ENCODE measurements at regions not wholly inside any gene's neighbourhood (a gene's known extent, or its start where the extent isn't known, plus 50 kb on each side); places are given as distances from the start of the nearest gene placed in this dataset.
A peak's percentile ranks its signal among the peaks of the same experiment; 100 is the strongest.

- DNase-seq = no peak
Observed at GRCh38 chr7:47690902-47691558, 109.1 kb upstream of the TNS3 start.

GRCh38 chr7:47689558-47689957 is 107.6 kb upstream of the TNS3 start:
- no peak for DNase-seq

GRCh38 chr7:47688311-47689100 is 106.6 kb upstream of the TNS3 start:
- DNase-seq = no peak

GRCh38 chr7:47685712-47686376 is 103.9 kb upstream of the TNS3 start:
- DNase-seq = no peak

- DNase-seq = no peak
Observed at GRCh38 chr7:47685151-47685550, 103.2 kb upstream of the TNS3 start.

- DNase-seq = no peak
Observed at GRCh38 chr7:47684728-47685127, 102.8 kb upstream of the TNS3 start.

GRCh38 chr7:47683485-47683898 is 101.6 kb upstream of the TNS3 start:
- DNase-seq = no peak

GRCh38 chr7:47682874-47683273 is 101.0 kb upstream of the TNS3 start:
- no peak for DNase-seq

- DNase-seq = no peak
Observed at GRCh38 chr7:47681249-47681810, 99.4 kb upstream of the TNS3 start.

GRCh38 chr7:47678641-47679380 is 96.9 kb upstream of the TNS3 start:
- DNase-seq = no peak

GRCh38 chr7:47677664-47678063 is 95.8 kb upstream of the TNS3 start:
- DNase-seq = no peak

- no peak for DNase-seq
Observed at GRCh38 chr7:47677093-47677492, 95.2 kb upstream of the TNS3 start.

- DNase-seq = no peak
Observed at GRCh38 chr7:47672977-47673381, 91.1 kb upstream of the TNS3 start.

GRCh38 chr7:47672271-47672791 is 90.4 kb upstream of the TNS3 start:
- DNase-seq = no peak

GRCh38 chr7:47671358-47671757 is 89.4 kb upstream of the TNS3 start:
- no peak for DNase-seq

GRCh38 chr7:47670729-47671128 is 88.8 kb upstream of the TNS3 start:
- no peak for DNase-seq

- DNase-seq = no peak
Observed at GRCh38 chr7:47669901-47670384, 88.0 kb upstream of the TNS3 start.

GRCh38 chr7:47669178-47669891 is 87.4 kb upstream of the TNS3 start:
- peak; percentile 38 for DNase-seq

GRCh38 chr7:47666164-47666862 is 84.4 kb upstream of the TNS3 start:
- DNase-seq = no peak

GRCh38 chr7:47664650-47665195 is 82.8 kb upstream of the TNS3 start:
- no peak for DNase-seq

- no peak for DNase-seq
Observed at GRCh38 chr7:47663851-47664250, 81.9 kb upstream of the TNS3 start.

Data from GOT3 (cell line).